DND-41 (cell line): ENCODE measurements at regions not wholly inside any gene's neighbourhood (a gene's known extent, or its start where the extent isn't known, plus 50 kb on each side); places are given as distances from the start of the nearest gene placed in this dataset.

Experiments used
- EZH2 ChIP-seq: IDR thresholded peaks from 3 replicates; pipeline ENCODE4 v1.6.1; 2012; ENCODE audit warnings: borderline replicate concordance, low read depth, mild to moderate bottlenecking, moderate library complexity, low read length, inconsistent platforms; ENCODE audit not compliant: severe bottlenecking
- TF ChIP-seq, protein P1 (sequence below): IDR thresholded peaks from 2 replicates; pipeline ENCODE4 v1.5.1; 2012; ENCODE audit warnings: borderline replicate concordance, low read length, moderate library complexity, mild to moderate bottlenecking; ENCODE audit not compliant: poor library complexity, severe bottlenecking; ENCODE audit errors: extremely low read depth

DNA sequence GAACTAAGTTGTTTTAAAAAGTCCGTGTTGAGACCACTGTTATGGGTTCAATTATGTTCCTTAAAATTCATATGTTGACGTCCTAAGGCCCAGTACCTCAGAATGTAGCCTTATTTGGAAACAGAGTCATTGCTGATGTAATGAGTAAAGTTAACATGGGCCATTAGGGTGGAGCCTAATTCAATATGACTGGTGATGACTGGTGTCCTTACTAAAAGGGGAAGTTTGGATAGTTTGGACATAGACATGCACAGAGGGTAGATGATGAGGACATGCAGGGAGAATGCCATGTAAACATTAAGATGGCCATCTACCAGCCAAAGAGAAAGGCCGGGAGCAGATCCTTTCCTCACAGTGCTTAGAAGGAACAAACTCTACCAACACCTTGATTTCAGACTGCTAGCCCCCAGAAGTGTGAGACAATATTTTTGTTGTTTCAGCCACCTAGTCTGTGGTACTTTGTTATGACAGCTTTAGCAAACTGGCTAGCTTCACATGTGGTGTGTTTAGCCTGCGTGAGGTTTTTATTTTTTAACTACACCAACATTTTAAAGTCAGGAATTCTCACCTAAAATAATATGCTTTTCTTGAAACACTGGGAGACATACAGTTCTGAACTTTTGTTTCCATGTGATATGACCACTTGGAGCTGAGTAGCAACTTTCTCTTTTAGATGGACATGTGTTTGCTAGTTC is 135.3 kb downstream of the YIPF5 start:
- TF ChIP-seq, protein P1, sequence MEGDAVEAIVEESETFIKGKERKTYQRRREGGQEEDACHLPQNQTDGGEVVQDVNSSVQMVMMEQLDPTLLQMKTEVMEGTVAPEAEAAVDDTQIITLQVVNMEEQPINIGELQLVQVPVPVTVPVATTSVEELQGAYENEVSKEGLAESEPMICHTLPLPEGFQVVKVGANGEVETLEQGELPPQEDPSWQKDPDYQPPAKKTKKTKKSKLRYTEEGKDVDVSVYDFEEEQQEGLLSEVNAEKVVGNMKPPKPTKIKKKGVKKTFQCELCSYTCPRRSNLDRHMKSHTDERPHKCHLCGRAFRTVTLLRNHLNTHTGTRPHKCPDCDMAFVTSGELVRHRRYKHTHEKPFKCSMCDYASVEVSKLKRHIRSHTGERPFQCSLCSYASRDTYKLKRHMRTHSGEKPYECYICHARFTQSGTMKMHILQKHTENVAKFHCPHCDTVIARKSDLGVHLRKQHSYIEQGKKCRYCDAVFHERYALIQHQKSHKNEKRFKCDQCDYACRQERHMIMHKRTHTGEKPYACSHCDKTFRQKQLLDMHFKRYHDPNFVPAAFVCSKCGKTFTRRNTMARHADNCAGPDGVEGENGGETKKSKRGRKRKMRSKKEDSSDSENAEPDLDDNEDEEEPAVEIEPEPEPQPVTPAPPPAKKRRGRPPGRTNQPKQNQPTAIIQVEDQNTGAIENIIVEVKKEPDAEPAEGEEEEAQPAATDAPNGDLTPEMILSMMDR = no peak
- no peak for TF ChIP-seq EZH2
